ENCODE measurements at regions not wholly inside any gene's neighbourhood (a gene's known extent, or its start where the extent isn't known, plus 50 kb on each side); places are given as distances from the start of the nearest gene placed in this dataset.
A peak's percentile ranks its signal among the peaks of the same experiment; 100 is the strongest.

GRCh38 chr9:120315154-120315553 lies 264.8 kb downstream of the CDK5RAP2 start:
- H3K23ac ChIP-seq (ENCODE audit: low read depth, low read length, poor library complexity), result no peak overlapping the region
- peaks cover 0 to 2% of the 10 kb centered on the region in 2 donors for H3K9me3 ChIP-seq (replicated peaks in 1 of 2; ENCODE audit: control insufficient read depth in 2 of 2, insufficient read depth in 1 of 2, low read depth in 1 of 2, low read length in 2 of 2)
- no peaks in the 10 kb centered on the region for H3K36me3 ChIP-seq (replicated peaks in 1 of 2; ENCODE audit: control insufficient read depth in 2 of 2, insufficient read depth in 2 of 2, low read length in 2 of 2)
- H3K27ac ChIP-seq (replicated peaks; ENCODE audit: low read length), result no peak overlapping the region
- no peak overlapping the region for H4K8ac ChIP-seq (ENCODE audit: low read depth, low read length)
- no peak overlapping the region for H3K4ac ChIP-seq (ENCODE audit: low read length)
- DNase-seq (ENCODE audit: low spot score), result no peak
- no peak overlapping the region for H3K9ac ChIP-seq (ENCODE audit: low read depth, low read length, poor library complexity)
- H2BK120ac ChIP-seq (ENCODE audit: low read depth, low read length), result no peak overlapping the region
- no peak overlapping the region for H2BK15ac ChIP-seq (ENCODE audit: low read length)
- WGBS, 2 donors (ENCODE audit: extremely low coverage in 2 of 2, insufficient read length in 2 of 2, insufficient replicate concordance in 1 of 2), result no CpG with 5 or more reads among the region's 3 CpGs
- no peaks in the 10 kb centered on the region for H3K79me1 ChIP-seq (ENCODE audit: low read depth, low read length)
- no peak overlapping the region for H2AK5ac ChIP-seq (ENCODE audit: low read depth, low read length)
- no peak overlapping the region for H2BK12ac ChIP-seq (ENCODE audit: low read length)
- H2AFZ ChIP-seq (ENCODE audit: low read length), result no peak overlapping the region
- H3K4me1 ChIP-seq (ENCODE audit: control insufficient read depth in 2 of 2, insufficient read depth in 1 of 2, low read depth in 1 of 2, low read length in 2 of 2), result no peaks in the 10 kb centered on the region
- H4K91ac ChIP-seq (ENCODE audit: low read depth, low read length, poor library complexity), result no peak overlapping the region
- no peaks in the 10 kb centered on the region for H3K27me3 ChIP-seq (ENCODE audit: control insufficient read depth in 3 of 3, insufficient read depth in 3 of 3, low read depth in 1 of 3, low read length in 3 of 3)
- H3K4me2 ChIP-seq (ENCODE audit: insufficient read depth, low read length, poor library complexity, severe bottlenecking), result no peak overlapping the region
- no peak overlapping the region for H3K14ac ChIP-seq (ENCODE audit: low read length)
- no peak overlapping the region for H3K4me3 ChIP-seq (ENCODE audit: low read length in 2 of 2)
- H3K18ac ChIP-seq (ENCODE audit: low read length), result no peak overlapping the region
- no peak overlapping the region for H2BK5ac ChIP-seq (ENCODE audit: low read length)

- no peaks in the 10 kb centered on the region for H3K4me1 ChIP-seq (ENCODE audit: control insufficient read depth in 2 of 2, insufficient read depth in 1 of 2, low read depth in 1 of 2, low read length in 2 of 2)
- peaks cover 0 to 2% of the 10 kb centered on the region in 2 donors for H3K9me3 ChIP-seq (replicated peaks in 1 of 2; ENCODE audit: control insufficient read depth in 2 of 2, insufficient read depth in 1 of 2, low read depth in 1 of 2, low read length in 2 of 2)
- H3K4me2 ChIP-seq (ENCODE audit: insufficient read depth, low read length, poor library complexity, severe bottlenecking), result no peak overlapping the region
- no peak overlapping the region for H4K8ac ChIP-seq (ENCODE audit: low read depth, low read length)
- H3K79me1 ChIP-seq (ENCODE audit: low read depth, low read length), result no peaks in the 10 kb centered on the region
- DNase-seq (ENCODE audit: low spot score), result no peak
- no peak overlapping the region for H3K27ac ChIP-seq (replicated peaks; ENCODE audit: low read length)
- H4K91ac ChIP-seq (ENCODE audit: low read depth, low read length, poor library complexity), result no peak overlapping the region
- H3K4ac ChIP-seq (ENCODE audit: low read length), result no peak overlapping the region
- no peak overlapping the region for H3K18ac ChIP-seq (ENCODE audit: low read length)
- no peak overlapping the region for H2AFZ ChIP-seq (ENCODE audit: low read length)
- H2AK5ac ChIP-seq (ENCODE audit: low read depth, low read length), result no peak overlapping the region
- no peak overlapping the region for H3K23ac ChIP-seq (ENCODE audit: low read depth, low read length, poor library complexity)
- no peaks in the 10 kb centered on the region for H3K36me3 ChIP-seq (replicated peaks in 1 of 2; ENCODE audit: control insufficient read depth in 2 of 2, insufficient read depth in 2 of 2, low read length in 2 of 2)
- WGBS, 2 donors (ENCODE audit: extremely low coverage in 2 of 2, insufficient read length in 2 of 2, insufficient replicate concordance in 1 of 2), result no CpG with 5 or more reads among the region's 2 CpGs
- no peak overlapping the region for H3K9ac ChIP-seq (ENCODE audit: low read depth, low read length, poor library complexity)
- no peak overlapping the region for H2BK15ac ChIP-seq (ENCODE audit: low read length)
- no peak overlapping the region for H2BK12ac ChIP-seq (ENCODE audit: low read length)
- H2BK120ac ChIP-seq (ENCODE audit: low read depth, low read length), result no peak overlapping the region
- H3K14ac ChIP-seq (ENCODE audit: low read length), result no peak overlapping the region
- H3K27me3 ChIP-seq (ENCODE audit: control insufficient read depth in 3 of 3, insufficient read depth in 3 of 3, low read depth in 1 of 3, low read length in 3 of 3), result no peaks in the 10 kb centered on the region
- no peak overlapping the region for H2BK5ac ChIP-seq (ENCODE audit: low read length)
- H3K4me3 ChIP-seq (ENCODE audit: low read length in 2 of 2), result no peak overlapping the region
These were observed 267.9 kb downstream of the CDK5RAP2 start for GRCh38 chr9:120312031-120312430.

DNA sequence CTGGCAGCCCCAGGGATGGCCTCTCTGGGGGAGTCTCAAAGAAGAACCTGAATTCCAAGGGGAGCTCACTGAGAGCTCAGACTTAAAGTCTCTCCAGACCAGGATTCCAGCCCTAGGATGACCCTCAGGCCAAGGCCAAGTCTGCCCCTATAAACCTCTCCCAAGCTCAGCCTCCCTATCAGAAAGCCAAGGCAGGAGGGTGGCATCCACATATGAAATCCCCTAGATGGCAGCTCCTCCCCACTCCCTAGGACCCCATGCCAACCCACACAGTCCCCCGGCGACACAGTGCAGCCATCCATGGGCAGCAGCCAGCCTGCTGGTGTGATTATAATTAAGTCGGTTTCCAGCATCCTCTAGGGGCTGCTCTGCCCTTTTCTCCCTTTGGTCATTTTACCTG lies 269.9 kb downstream of the CDK5RAP2 start:
- no peak overlapping the region for H4K91ac ChIP-seq (ENCODE audit: low read depth, low read length, poor library complexity)
- H3K27me3 ChIP-seq (ENCODE audit: control insufficient read depth in 3 of 3, insufficient read depth in 3 of 3, low read depth in 1 of 3, low read length in 3 of 3), result no peaks in the 10 kb centered on the region
- H2AK5ac ChIP-seq (ENCODE audit: low read depth, low read length), result no peak overlapping the region
- no peak for DNase-seq (ENCODE audit: low spot score)
- no peak overlapping the region for H2BK12ac ChIP-seq (ENCODE audit: low read length)
- no peak overlapping the region for H2BK5ac ChIP-seq (ENCODE audit: low read length)
- no peak overlapping the region for H3K27ac ChIP-seq (replicated peaks; ENCODE audit: low read length)
- H3K36me3 ChIP-seq (replicated peaks in 1 of 2; ENCODE audit: control insufficient read depth in 2 of 2, insufficient read depth in 2 of 2, low read length in 2 of 2), result no peaks in the 10 kb centered on the region
- H3K79me1 ChIP-seq (ENCODE audit: low read depth, low read length), result no peaks in the 10 kb centered on the region
- no peak overlapping the region for H3K18ac ChIP-seq (ENCODE audit: low read length)
- WGBS, 2 donors (ENCODE audit: extremely low coverage in 2 of 2, insufficient read length in 2 of 2, insufficient replicate concordance in 1 of 2), result no CpG with 5 or more reads among the region's 3 CpGs
- no peak overlapping the region for H3K4me2 ChIP-seq (ENCODE audit: insufficient read depth, low read length, poor library complexity, severe bottlenecking)
- no peak overlapping the region for H3K4me3 ChIP-seq (ENCODE audit: low read length in 2 of 2)
- H3K14ac ChIP-seq (ENCODE audit: low read length), result no peak overlapping the region
- no peak overlapping the region for H2BK120ac ChIP-seq (ENCODE audit: low read depth, low read length)
- no peak overlapping the region for H3K9ac ChIP-seq (ENCODE audit: low read depth, low read length, poor library complexity)
- H4K8ac ChIP-seq (ENCODE audit: low read depth, low read length), result no peak overlapping the region
- H3K23ac ChIP-seq (ENCODE audit: low read depth, low read length, poor library complexity), result no peak overlapping the region
- H2AFZ ChIP-seq (ENCODE audit: low read length), result no peak overlapping the region
- peaks cover 2 to 3% of the 10 kb centered on the region in 2 donors for H3K9me3 ChIP-seq (replicated peaks in 1 of 2; ENCODE audit: control insufficient read depth in 2 of 2, insufficient read depth in 1 of 2, low read depth in 1 of 2, low read length in 2 of 2)
- H3K4ac ChIP-seq (ENCODE audit: low read length), result no peak overlapping the region
- no peaks in the 10 kb centered on the region for H3K4me1 ChIP-seq (ENCODE audit: control insufficient read depth in 2 of 2, insufficient read depth in 1 of 2, low read depth in 1 of 2, low read length in 2 of 2)
- H2BK15ac ChIP-seq (ENCODE audit: low read length), result no peak overlapping the region

GRCh38 chr9:120308495-120308894 lies 271.5 kb downstream of the CDK5RAP2 start:
- Histone ChIP-seq H3K9me3 (replicated peaks in 1 of 2; ENCODE audit: control insufficient read depth in 2 of 2, insufficient read depth in 1 of 2, low read depth in 1 of 2, low read length in 2 of 2) (peaks cover 0 to 3% of the 10 kb centered on the region in 2 donors), H3K36me3 (replicated peaks in 1 of 2; ENCODE audit: control insufficient read depth in 2 of 2, insufficient read depth in 2 of 2, low read length in 2 of 2) (no peaks in the 10 kb centered on the region), H4K8ac (ENCODE audit: low read depth, low read length) (no peak overlapping the region), H3K4ac (ENCODE audit: low read length) (no peak overlapping the region), H4K91ac (ENCODE audit: low read depth, low read length, poor library complexity) (no peak overlapping the region), H3K4me2 (ENCODE audit: insufficient read depth, low read length, poor library complexity, severe bottlenecking) (no peak overlapping the region), H2AK5ac (ENCODE audit: low read depth, low read length) (no peak overlapping the region), H3K14ac (ENCODE audit: low read length) (no peak overlapping the region), H2BK12ac (ENCODE audit: low read length) (no peak overlapping the region), H3K23ac (ENCODE audit: low read depth, low read length, poor library complexity) (no peak overlapping the region), H2BK5ac (ENCODE audit: low read length) (no peak overlapping the region), H3K18ac (ENCODE audit: low read length) (peak overlapping the region; percentile 32), H3K4me1 (ENCODE audit: control insufficient read depth in 2 of 2, insufficient read depth in 1 of 2, low read depth in 1 of 2, low read length in 2 of 2) (no peaks in the 10 kb centered on the region), H3K9ac (ENCODE audit: low read depth, low read length, poor library complexity) (no peak overlapping the region), H3K4me3 (ENCODE audit: low read length in 2 of 2) (peak overlapping the region in 1 of 2 donors; percentile 47), H2AFZ (ENCODE audit: low read length) (no peak overlapping the region), H2BK120ac (ENCODE audit: low read depth, low read length) (no peak overlapping the region), H3K27ac (replicated peaks; ENCODE audit: low read length) (no peak overlapping the region), H2BK15ac (ENCODE audit: low read length) (peak overlapping the region; percentile 91), H3K79me1 (ENCODE audit: low read depth, low read length) (no peaks in the 10 kb centered on the region), H3K27me3 (ENCODE audit: control insufficient read depth in 3 of 3, insufficient read depth in 3 of 3, low read depth in 1 of 3, low read length in 3 of 3) (no peaks in the 10 kb centered on the region)
- WGBS, 2 donors (ENCODE audit: extremely low coverage in 2 of 2, insufficient read length in 2 of 2, insufficient replicate concordance in 1 of 2), result no CpG with 5 or more reads among the region's 3 CpGs
- DNase-seq (ENCODE audit: low spot score), result no peak

Data from neuronal stem cell (in vitro differentiated cells).